ENCODE measurements at regions not wholly inside any gene's neighbourhood (a gene's known extent, or its start where the extent isn't known, plus 50 kb on each side); places are given as distances from the start of the nearest gene placed in this dataset.
"Not testable (repeated sequence)": the region's sequence is repeated elsewhere in the genome, so short reads cannot be mapped to it uniquely, and the experiment has no call there.

DNA sequence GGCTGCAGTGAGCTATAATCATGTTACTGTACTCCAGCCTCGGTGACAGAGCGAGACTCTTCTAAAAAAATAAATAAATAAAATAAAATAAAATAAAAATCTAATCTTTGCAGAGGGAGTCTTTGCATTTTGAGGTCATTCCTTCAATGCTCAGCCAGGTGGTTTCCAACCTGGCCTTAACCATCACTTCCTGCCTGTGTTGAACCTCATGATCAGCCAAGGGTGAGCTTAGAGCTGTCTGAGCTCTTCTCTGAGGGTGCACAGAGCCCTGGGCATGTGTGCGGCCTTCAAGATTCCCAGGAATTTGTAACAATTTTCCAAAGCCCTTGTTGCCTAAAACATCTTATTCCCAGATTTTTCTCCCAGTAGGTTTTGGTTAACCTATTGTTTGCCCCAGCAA, 94.3 kb downstream of the KCNJ12 start:
- DNase-seq: not testable (repeated sequence)

DNA sequence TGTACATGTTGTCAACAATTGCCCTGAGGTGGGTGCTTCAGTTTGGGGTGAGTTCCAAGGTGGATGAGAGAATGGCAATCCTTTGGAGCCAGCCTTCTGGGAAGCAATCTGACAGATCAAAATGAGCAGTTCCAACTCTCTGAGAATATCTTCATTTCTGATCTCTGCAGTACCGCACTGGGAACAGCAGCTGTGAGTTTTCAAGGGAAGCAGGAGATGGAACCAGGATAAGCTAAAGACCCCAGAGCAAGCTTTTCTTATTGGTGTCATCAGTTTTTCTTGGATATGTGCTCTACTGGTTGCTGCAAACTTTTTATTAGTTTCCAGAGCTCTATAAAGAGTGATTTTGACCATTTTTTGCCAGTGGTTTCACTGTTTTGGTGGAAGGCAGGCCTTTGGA, 94.7 kb downstream of the KCNJ12 start:
- no peak for DNase-seq

DNA sequence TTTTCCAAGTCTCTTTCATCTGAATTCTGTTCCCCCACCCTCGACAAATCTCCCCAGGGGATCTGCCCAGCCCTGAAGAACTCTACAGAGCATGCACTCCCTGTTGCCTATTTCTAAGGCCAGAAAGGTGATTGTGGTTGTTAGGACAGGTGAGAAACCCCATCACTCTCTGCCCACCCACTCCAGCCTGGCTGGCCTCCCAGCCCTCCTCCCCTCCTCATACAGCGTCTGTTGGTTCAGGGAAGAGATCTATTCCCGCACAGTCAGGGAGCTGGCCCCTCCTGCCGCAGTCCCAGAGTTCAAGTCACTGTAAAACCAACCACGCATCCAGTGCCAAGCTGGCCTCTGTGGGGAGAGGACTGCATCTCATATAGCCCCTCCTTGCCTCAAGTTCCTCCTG, 98.7 kb downstream of the KCNJ12 start:
- DNase-seq: no peak

DNA sequence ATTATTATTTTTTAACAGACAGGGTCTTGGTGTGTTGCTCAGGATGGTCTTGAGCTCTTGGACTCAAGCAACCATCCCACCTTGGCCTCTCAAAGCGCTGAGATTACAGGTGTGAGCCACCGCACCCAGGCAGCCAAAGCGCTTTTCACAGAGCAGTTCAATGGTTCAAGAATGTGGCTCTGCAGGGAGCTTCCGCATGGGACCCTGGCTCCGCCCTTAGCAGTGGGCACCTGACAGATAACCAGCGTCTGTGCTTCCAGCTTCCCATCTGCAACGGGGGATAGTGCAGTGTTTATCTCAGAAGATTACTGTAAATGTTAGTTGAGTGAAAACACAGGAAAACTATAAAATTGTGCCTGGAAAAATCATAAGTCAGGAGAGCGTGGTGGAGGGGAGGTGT, 99.4 kb downstream of the KCNJ12 start:
- DNase-seq: no peak

DNA sequence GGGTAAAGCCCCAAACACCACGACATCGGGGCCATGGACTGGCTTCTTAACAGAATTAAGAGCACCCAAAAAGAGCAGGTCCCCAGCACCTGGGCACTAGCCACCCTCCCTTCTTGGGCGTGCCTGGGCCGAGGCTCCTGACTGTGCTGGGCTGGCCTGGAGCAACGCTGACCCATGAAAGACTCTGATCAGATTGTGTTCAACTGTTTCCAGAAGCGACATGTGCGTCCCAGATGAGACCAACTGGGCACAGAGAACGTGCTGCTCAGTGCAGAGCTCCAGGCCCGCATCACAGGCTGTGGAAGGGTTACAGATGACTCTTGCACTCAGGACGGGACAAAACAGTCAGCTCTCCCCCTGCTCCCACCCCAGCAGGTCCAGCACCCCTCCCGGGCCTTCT, 100.7 kb downstream of the KCNJ12 start:
- DNase-seq: no peak

DNA sequence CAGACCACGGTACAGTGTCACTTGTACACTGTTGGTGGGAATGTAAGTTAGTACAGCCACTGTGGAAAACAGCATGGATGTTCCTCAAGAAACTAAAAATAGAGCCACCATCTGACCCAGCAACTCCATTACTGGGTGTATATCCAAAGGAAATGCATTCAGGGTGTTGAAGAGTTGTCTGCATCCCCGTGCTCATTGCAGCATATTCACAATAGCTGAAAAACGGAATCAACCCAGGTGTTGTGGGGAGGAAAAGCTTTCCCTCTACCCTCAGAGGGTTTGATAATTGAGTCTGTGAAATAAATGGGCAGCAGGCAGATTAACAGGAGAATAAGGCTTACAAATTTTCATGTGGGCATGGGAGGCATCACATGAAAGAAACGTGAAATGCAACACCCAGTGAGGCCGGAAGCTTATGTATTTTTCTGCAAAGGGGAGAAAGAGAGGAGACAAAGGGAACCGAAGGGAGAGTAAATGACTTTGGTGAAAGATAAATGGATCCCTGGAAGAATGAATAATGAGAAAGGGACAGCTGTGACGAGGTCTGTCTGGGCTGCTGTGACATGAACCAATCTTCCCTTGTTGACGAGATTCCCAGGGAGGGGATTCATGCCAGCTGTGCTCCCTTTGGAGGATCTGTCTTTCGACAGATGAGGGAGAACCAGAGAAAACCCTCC, 106.2 kb downstream of the KCNJ12 start:
- DNase-seq: no peak

DNA sequence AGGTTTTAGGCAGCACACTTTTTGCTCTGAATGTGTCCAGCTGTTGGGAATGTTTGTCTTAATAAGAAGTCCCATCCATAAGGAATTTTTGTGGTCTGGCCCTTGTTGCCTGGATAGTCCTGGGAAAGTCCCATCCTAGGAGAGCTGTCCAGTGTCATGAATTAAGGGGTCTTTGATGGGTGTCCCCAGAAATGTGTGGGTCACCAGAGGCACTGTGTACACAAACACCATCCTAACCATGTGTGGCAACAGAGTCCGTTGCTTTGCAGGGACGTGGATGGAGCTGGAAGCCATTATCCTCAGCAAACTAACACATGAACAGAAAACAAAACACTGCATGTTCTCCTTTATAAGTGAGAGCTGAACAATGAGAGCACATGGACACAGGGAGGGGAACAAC, 111.9 kb downstream of the KCNJ12 start:
- DNase-seq: not testable (repeated sequence)

DNA sequence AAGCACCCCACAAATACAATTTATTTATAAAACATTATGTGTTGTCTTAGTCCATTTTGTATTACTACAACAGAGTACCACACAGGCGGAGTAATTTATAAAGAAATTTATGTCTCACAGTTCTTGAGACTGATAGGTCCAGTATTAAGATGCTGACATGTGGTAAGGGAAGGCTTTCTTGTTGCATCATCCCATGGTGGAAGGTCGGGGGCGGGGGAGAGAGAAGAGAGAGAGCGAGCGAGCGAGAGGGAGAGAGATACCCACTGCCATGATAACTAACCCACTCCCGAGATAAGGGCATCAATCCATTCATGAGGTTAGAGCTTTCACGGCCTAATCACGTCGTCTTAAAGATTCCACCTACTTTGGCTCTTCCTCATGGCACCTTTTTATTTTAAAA, 117.8 kb downstream of the KCNJ12 start:
- no peak for DNase-seq

DNA sequence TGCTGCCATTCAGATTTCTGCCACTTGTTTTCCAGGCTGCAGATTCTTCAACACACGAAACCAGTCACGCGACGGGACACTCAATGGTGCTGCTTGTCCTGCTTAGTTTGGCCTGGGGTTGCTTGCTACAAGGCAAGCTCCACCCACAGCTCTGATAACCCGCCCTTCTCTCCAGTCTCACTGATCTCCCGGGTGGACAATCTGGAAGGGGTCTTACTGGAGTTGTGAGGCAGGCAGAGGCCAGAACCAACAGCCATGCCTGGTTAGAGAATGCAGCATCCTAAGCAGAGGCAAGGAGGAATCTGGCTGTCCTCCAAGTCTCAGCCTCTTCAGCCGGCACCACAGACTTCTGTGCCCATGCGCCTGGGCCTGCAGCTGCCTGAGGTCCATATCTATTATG, 119.1 kb downstream of the KCNJ12 start:
- no peak for DNase-seq

DNA sequence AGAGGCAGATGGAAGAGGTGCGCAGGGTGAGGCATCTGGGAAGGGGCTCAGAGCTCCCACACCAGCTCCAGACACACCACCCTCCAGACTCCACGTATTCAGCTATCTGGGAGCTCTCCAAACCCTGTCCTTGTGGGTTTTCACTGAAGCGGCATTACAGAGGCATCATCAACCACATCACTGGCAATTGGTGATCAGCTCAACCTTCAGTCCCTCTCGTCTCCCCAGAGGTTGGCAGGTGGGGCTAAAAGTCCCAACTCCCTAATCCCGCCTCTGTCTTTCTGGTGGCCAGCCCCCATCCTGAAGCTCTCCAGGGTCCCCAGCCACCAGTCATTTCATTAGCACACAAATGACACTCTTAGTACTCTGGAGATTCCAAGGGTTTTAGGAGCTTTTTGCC, 123.9 kb downstream of the KCNJ12 start:
- no peak for DNase-seq

DNA sequence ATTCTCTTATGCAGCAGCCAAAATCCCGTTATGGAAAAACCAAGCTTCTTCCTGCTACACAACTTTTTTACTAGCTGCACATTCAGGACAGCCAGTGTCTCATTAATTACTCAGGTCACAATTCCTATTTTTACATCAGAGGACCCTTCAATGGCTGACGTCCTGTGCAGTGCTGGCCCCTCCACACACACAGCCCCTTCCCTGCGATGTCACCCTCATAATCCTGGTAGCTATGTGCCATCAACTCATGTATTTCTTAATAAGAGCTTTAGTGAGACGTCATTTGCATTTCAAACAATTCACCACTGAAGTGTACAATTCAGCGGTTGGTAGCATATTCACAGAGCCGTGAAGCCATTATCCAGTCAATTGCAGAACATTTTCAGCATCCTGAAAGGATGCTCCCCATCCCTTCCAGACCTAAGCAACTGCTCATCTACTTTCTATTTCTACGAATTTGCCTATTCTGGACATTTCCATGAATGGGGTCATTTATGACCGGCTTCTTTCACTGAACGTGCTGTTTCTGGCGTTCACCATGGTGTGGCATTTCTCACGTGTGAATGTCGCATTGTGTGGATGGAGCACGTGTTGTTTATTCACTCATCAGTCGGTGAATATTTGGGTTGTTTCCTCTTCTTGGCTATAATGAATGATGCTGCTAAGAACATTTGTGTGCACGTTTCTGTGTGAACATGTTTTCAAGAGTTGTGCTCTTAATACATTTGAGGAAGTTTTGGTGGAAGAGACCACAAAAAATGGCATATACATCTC, 126.0 kb downstream of the KCNJ12 start:
- DNase-seq: not testable (repeated sequence)

DNA sequence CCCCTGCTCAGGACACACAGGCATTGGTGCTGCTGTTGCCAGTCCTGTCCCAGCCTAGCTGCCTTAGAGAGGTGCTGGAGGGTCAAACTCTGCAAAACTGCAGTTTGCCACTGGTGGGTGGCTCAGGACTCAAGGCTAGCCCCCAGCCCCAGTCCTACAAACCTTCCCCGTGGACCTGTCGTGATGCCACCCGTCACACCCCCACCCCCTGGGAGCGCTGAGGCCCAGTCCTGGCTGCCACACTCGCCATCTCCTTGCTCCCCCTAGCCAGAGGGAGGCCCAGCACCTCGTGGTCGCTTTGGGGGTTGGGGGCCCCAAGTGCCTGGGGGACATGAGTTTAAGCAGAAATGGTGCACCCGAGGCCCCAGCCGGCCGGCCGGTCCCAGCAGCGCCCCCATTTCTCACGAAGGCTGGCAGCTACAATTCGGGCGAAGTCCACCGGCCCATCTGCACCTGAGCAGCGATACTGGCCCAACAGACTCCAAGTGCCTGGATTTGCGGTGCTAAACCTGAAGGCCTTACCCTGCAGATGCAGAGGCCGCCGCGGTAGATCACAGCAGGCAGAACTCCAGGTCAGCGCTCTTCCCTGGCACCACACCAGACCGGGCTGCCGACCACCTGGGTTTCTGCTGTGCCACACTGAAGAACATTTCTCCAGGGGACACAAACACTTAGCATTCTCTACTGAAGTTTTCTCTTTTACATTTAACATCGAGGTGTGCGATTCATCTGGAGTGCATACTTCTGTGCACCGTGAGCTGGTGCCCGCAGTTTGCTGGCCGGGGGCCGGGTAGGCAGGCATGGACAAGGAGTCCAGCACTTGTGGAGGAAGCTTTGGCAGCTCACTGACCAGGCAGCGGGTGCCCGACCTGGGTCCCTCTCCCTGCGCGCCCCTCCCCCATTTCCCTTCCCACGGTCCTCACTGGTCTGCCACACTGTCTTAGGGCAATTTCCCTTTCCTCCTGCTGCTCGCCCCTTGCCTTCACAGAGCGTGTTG, 130.0 kb downstream of the KCNJ12 start:
- DNase-seq: no peak

DNA sequence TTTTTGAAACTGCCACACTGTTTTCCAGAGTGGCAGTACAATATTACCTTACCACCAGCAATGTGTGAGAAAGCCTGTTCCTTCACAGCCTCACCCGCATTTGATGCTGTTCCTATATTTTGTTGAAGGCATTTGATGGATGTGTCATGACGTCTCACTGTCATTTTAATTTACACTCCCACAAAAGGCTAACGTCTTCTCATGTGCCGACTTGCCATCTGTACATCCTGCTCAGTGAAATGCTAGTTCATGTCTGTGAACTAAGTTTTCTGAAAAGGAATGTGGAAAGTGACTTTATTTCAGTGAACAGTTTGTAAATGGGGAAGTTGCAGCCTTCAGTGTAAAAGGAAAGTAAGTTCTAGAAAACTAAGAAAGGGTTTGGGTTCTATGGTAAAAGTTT, 131.6 kb downstream of the KCNJ12 start:
- DNase-seq: not testable (repeated sequence)

DNA sequence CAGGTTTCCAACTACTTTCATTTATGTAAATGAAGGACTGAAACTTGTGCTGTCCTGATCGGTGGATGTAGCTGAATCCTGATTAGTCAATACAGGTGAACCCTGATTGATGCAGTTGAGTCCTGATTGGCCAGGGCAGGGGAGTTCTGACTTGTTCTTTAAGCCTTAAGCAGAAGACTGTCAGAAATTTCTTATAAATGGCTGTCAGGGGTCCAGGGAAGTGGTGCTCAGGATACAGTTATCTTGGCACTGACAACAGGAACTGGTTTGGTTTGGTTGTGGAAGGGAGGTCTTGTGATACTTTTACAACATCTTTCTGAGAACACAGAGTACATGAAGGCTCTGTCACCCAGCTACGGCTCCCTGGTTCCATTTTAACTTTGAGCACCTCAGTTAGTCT, 132.1 kb downstream of the KCNJ12 start:
- no peak for DNase-seq

DNA sequence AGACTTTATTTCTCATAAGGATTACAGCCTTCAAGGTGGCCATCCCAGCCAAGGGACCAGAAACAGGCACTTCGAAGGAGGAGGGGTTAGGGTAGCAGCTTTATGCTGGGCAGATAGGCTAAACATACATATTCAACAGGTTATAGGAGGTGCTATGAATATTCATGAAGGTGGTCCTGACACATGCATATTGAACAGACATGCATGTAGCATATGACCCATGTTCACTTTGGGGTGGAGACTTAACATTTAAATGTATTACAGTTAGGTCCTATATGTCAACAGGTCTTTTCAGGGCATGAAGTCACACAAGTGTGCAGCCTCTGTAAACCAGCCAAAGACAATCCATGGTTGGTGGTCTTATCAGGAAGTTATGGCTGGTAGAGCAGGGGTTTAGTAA, 133.2 kb downstream of the KCNJ12 start:
- DNase-seq: not testable (repeated sequence)

DNA sequence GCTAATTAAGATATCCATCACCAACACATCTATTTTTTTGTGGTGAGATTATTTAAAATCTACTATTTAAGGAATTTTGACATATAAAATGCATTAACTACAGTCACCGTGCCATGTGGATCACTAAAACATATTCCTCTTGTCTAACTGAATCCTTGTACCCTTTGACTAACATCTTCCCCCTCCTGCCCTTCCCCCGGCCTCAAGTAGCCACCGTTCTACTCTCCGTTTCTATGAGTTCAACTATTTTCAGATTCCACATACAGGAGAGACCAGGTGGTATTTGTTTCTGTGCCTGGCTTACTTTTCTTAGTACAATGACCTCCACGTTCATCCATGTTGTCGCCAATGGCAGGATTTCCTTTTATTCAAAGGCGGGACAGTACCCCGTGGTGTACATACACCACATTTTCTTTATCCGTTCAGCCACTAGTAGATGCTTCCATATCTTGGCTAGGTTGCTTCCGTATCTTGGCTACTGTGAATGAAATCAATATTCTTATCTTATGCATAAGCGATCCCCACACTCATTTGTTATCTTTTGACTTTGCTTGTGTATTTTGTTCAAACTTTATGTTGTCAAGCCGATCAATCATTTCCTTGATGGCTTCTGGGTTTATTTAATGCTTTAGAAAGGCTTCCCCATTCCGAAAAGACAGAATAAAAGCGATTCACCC, 134.7 kb downstream of the KCNJ12 start:
- DNase-seq: no peak

DNA sequence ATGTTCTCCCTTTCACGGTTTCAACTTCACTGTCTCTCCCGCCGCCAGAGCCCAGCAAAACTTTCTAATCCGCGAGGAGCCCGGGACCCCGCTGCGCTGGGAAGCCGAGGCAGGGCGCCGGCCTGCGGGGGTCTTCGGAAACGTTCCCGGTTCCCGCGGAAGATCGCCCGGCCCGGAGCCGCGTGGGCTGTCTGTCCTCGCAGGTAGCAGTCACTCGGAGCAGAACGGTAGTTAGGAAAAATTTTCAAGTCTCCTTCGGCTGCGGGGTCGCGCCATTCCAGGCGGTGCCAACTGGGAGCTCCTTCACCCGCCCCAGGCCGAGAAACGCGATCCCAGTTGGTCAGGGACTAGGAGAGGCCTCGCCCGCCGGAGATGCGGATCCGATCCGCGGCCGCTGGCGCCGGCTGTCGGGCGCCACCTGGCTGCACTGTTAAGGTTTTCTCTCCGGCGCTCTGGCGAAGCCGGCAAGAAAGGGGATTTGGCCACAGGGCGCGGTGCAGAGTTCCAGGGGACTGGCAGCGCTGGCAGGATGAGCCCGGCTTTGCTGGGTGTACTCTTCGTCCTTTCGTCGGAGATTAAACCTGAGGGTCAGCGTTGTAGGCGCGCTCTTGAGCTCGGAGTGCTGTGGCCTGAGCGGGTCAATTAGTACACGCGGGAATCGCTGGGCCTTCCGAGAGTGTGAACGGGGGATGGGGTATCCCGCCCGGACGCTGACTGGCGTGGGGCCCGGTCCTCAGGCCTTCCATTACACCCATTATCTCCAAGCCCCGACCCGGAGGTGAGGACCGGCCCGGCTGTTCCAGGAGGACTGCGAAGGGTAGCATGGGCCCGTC, 135.4 kb downstream of the KCNJ12 start:
- DNase-seq: peak; percentile 70

DNA sequence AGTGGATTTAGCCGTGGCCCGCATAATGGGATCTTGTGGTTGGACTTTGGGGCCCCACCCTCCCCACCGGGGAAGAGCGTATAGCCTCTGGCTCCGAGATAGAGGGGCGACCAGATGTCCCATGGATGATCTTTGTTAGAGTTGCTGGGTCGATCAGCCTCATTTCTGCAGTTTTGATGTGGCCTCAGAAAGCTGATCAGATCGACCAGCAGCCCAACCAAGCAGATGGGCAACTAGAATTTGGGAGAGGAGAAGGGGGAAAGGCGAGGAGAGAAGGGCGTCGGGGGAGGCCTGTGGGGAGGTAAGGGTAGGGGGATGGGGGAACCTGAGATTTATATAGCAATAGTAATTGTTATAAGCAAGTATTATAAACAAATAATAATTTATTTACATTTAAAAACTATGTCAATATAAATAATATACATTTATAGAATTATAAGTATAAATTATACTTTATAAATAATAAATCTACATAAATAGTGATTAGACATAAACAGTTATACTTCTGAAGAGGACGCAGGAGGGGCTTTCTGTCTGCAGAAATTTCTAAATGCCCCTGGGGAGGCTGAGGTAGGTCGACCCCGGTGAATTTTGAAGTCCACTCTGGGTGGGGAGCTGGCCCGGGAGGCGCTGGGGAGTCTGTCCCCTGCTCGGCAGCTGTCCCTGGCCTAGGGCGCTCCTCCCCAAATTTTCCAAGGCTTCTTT, 136.3 kb downstream of the KCNJ12 start:
- DNase-seq: no peak

DNA sequence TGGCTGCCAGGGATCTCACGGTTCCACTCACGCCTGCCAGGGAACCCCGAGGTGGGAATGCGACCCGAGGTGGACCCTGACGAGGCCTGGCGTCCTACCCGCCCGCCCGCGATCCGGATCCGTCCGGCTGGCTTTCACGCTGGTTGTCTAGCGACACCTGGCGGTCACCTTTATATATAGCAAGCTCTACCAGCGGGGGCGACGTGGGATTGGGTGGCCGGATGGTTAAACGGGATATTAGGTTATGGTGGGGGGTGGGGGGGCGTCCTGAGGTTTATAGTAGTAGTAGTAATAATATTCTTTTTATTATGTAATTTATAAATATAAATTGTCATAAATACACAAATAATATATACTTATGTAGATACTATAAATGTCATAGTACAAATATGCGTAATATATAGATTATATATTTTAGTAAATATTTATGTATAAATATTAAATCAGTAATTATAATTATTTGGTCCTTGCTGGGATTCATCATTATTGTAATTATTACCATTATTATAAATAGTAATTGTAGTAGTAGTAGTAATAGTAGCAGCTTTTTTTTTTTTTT, 136.9 kb downstream of the KCNJ12 start:
- peak; percentile 76 for DNase-seq

DNA sequence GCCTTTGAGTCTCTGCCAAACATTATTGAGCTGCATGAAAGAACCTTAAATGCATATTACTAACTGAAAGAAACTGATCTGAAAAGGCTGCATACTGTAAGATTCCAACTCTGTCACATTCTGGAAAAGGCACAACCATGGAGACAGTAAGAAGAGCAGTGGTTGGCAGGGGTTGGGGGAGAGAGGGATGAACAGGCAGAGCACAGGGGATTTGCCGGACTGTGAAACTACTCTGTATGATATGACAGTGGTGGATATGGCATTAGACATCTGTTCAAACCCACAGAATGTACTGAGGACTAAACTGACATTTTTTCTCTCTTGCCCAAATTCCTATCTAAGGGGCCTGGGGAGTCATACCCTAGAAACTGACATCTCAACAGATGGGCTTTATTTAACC, 138.4 kb downstream of the KCNJ12 start:
- DNase-seq: not testable (repeated sequence)
